Tibial nerve (tissue), 4 donors: ENCODE measurements at regions not wholly inside any gene's neighbourhood (a gene's known extent, or its start where the extent isn't known, plus 50 kb on each side); places are given as distances from the start of the nearest gene placed in this dataset.
"Not testable (repeated sequence)": the region's sequence is repeated elsewhere in the genome, so short reads cannot be mapped to it uniquely, and the experiment has no call there.

Source experiments
- DNase-seq, 2 donors: peaks; one replicate each; pipeline ENCODE4 v3.0.0-alpha.2; 2019; ENCODE audit warnings: low spot score in 2 of 2
- H3K27ac ChIP-seq, 4 donors: fragments of 200-600 bp; sonication (generic) in 3 of 4; one replicate each; pipeline ENCODE4 v1.5.1; 2017 to 2019; ENCODE audit warnings: mild to moderate bottlenecking in 1 of 4
- H3K27me3 ChIP-seq, 2 donors: fragments of 200-600 bp; sonication (generic) in 1 of 2; one replicate each; pipeline versions ENCODE4 v1.5.1 to v1.6.0; 2017 to 2019
- H3K36me3 ChIP-seq, 3 donors: fragments of 200-600 bp; sonication (generic); one replicate each; pipeline ENCODE4 v1.5.1; 2018 to 2019
- H3K4me1 ChIP-seq, 4 donors: fragments of 200-600 bp; sonication (generic) in 3 of 4; one replicate each; pipeline ENCODE4 v1.5.1; 2017 to 2019
- H3K4me3 ChIP-seq, 4 donors: fragments of 200-600 bp; sonication (generic) in 3 of 4; one replicate each; pipeline ENCODE4 v1.5.1; 2017 to 2019; ENCODE audit warnings: mild to moderate bottlenecking in 1 of 4, moderate library complexity in 1 of 4
- H3K9me3 ChIP-seq, 4 donors: fragments of 200-600 bp; sonication (generic) in 3 of 4; one replicate each; pipeline ENCODE4 v1.5.1; 2017 to 2019
- CTCF ChIP-seq, 5 experiments: fragments of 200-600 bp in 3 of 5; fragments of 450-650 bp in 2 of 5; sonication (generic) in 3 of 5; IDR thresholded peaks; one replicate each; pipeline ENCODE4 v1.5.1; 2016 to 2019; ENCODE audit warnings: antibody characterized with exemption in 5 of 5, mild to moderate bottlenecking in 3 of 5, moderate library complexity in 2 of 5
- EP300 ChIP-seq, 2 donors: sonication (generic); formaldehyde crosslinking; IDR thresholded peaks; one replicate each; pipeline ENCODE4 v1.6.1; 2017; ENCODE audit warnings: antibody characterized with exemption in 2 of 2, mild to moderate bottlenecking in 1 of 2
- POLR2A ChIP-seq, 2 donors: fragments of 450-650 bp; IDR thresholded peaks; one replicate each; pipeline ENCODE4 v1.6.1; 2017; ENCODE audit warnings: antibody characterized with exemption in 2 of 2, mild to moderate bottlenecking in 2 of 2, moderate library complexity in 2 of 2
- WGBS, 2 donors: methylation state at CpG; one replicate each; pipeline ENCODE4 v1.1.5; 2018; 5-methylcytosine and 5-hydroxymethylcytosine counted together

GRCh38 chr7:157477550-157478212 lies 140.9 kb downstream of the DNAJB6 start:
- DNase-seq: no peak
- WGBS, 2 donors: 65 to 67% methylated on average over 20 of the region's 20 CpGs
- no peak for TF ChIP-seq CTCF (IDR thresholded peaks at IDR 0.05)
- TF ChIP-seq POLR2A (IDR thresholded peaks at IDR 0.05): no peak
- TF ChIP-seq EP300 (IDR thresholded peaks at IDR 0.05): no peak
- no peaks in the 10 kb centered on the region for H3K4me1 ChIP-seq
- H3K36me3 ChIP-seq: no peaks in the 10 kb centered on the region
- H3K4me3 ChIP-seq: no peak overlapping the region
- H3K27me3 ChIP-seq: no peaks in the 10 kb centered on the region
- H3K9me3 ChIP-seq: peaks cover 0 to 20% (median 9%) of the 10 kb centered on the region in 4 donors
- no peak overlapping the region for H3K27ac ChIP-seq

- WGBS, 2 donors: 84 to 93% methylated on average over 13 of the region's 13 CpGs
- H3K9me3 ChIP-seq: peaks cover 0 to 11% (median 1%) of the 10 kb centered on the region in 4 donors
- H3K36me3 ChIP-seq, H3K27ac ChIP-seq, H3K4me3 ChIP-seq, H3K27me3 ChIP-seq, H3K4me1 ChIP-seq, DNase-seq: not testable (repeated sequence)
These were observed 141.8 kb downstream of the DNAJB6 start for GRCh38 chr7:157478611-157479010.

- 77 to 82% methylated on average over 15 of the region's 15 CpGs for WGBS, 2 donors
- H3K4me1 ChIP-seq: no peaks in the 10 kb centered on the region
- no peak for DNase-seq
- peaks cover 0 to 5% (median 0%) of the 10 kb centered on the region in 4 donors for H3K9me3 ChIP-seq
- no peaks in the 10 kb centered on the region for H3K27me3 ChIP-seq
- H3K36me3 ChIP-seq: no peaks in the 10 kb centered on the region
- no peak for TF ChIP-seq CTCF (IDR thresholded peaks at IDR 0.05)
- no peak for TF ChIP-seq EP300 (IDR thresholded peaks at IDR 0.05)
- no peak for TF ChIP-seq POLR2A (IDR thresholded peaks at IDR 0.05)
- no peak overlapping the region for H3K27ac ChIP-seq
- no peak overlapping the region for H3K4me3 ChIP-seq
These were observed 142.5 kb downstream of the DNAJB6 start for GRCh38 chr7:157479326-157479725.

GRCh38 chr7:157480371-157481050 lies 143.7 kb downstream of the DNAJB6 start:
- Histone ChIP-seq H3K27ac (no peak overlapping the region), H3K4me3 (no peak overlapping the region), H3K27me3 (no peaks in the 10 kb centered on the region), H3K4me1 (no peaks in the 10 kb centered on the region), H3K9me3 (no peaks in the 10 kb centered on the region), H3K36me3 (no peaks in the 10 kb centered on the region)
- TF ChIP-seq EP300 (IDR thresholded peaks at IDR 0.05) (no peak), CTCF (IDR thresholded peaks at IDR 0.05) (no peak), POLR2A (IDR thresholded peaks at IDR 0.05) (no peak)
- 75 to 86% methylated on average over 4 to 6 of the region's 20 CpGs for WGBS, 2 donors
- no peak for DNase-seq

- no peak for TF ChIP-seq CTCF (IDR thresholded peaks at IDR 0.05)
- no peak for TF ChIP-seq EP300 (IDR thresholded peaks at IDR 0.05)
- no peak for TF ChIP-seq POLR2A (IDR thresholded peaks at IDR 0.05)
- H3K4me1 ChIP-seq: no peaks in the 10 kb centered on the region
- no peaks in the 10 kb centered on the region for H3K36me3 ChIP-seq
- H3K4me3 ChIP-seq: no peak overlapping the region
- 88 to 90% methylated on average over 6 of the region's 6 CpGs for WGBS, 2 donors
- no peak overlapping the region for H3K27ac ChIP-seq
- no peaks in the 10 kb centered on the region for H3K9me3 ChIP-seq
- no peak for DNase-seq
- H3K27me3 ChIP-seq: no peaks in the 10 kb centered on the region
These were observed 144.6 kb downstream of the DNAJB6 start for GRCh38 chr7:157481389-157481788.
